ENCODE measurements at regions not wholly inside any gene's neighbourhood (a gene's known extent, or its start where the extent isn't known, plus 50 kb on each side); places are given as distances from the start of the nearest gene placed in this dataset.
"Not testable (repeated sequence)": the region's sequence is repeated elsewhere in the genome, so short reads cannot be mapped to it uniquely, and the experiment has no call there.

- no peaks in the 10 kb centered on the region for H3K36me3 Mint-ChIP-seq
- H3K27ac Mint-ChIP-seq = peak overlapping the region; percentile 54
- DNase-seq = no peak
- H3K4me3 Mint-ChIP-seq = peak overlapping the region; percentile 73
- H3K9me3 Mint-ChIP-seq = no peaks in the 10 kb centered on the region
- no peaks in the 10 kb centered on the region for H3K27me3 Mint-ChIP-seq
- peaks cover 32% of the 10 kb centered on the region for H3K4me1 Mint-ChIP-seq
Observed at GRCh38 chr22:25405841-25406509, 158.5 kb upstream of the GRK3 start.

- H3K27me3 Mint-ChIP-seq = no peaks in the 10 kb centered on the region
- no peaks in the 10 kb centered on the region for H3K36me3 Mint-ChIP-seq
- H3K4me3 Mint-ChIP-seq = peak overlapping the region; percentile 73
- no peak for DNase-seq
- no peak overlapping the region for H3K27ac Mint-ChIP-seq
- peaks cover 29% of the 10 kb centered on the region for H3K4me1 Mint-ChIP-seq
- H3K9me3 Mint-ChIP-seq = no peaks in the 10 kb centered on the region
Observed at GRCh38 chr22:25406510-25407210, 157.8 kb upstream of the GRK3 start.

- H3K9me3 Mint-ChIP-seq = no peaks in the 10 kb centered on the region
- H3K4me1 Mint-ChIP-seq = peaks cover 24% of the 10 kb centered on the region
- peak overlapping the region; percentile 10 for H3K4me3 Mint-ChIP-seq
- no peaks in the 10 kb centered on the region for H3K36me3 Mint-ChIP-seq
- H3K27me3 Mint-ChIP-seq = no peaks in the 10 kb centered on the region
- no peak overlapping the region for H3K27ac Mint-ChIP-seq
- DNase-seq = no peak
Observed at GRCh38 chr22:25407226-25407858, 157.1 kb upstream of the GRK3 start.

- H3K4me3 Mint-ChIP-seq = no peak overlapping the region
- peaks cover 20% of the 10 kb centered on the region for H3K4me1 Mint-ChIP-seq
- H3K36me3 Mint-ChIP-seq = no peaks in the 10 kb centered on the region
- H3K9me3 Mint-ChIP-seq = no peaks in the 10 kb centered on the region
- no peak overlapping the region for H3K27ac Mint-ChIP-seq
- peaks cover 5% of the 10 kb centered on the region for H3K27me3 Mint-ChIP-seq
- no peak for DNase-seq
Observed at GRCh38 chr22:25407859-25408229, 156.6 kb upstream of the GRK3 start.

- Mint-ChIP-seq H3K27ac (no peak overlapping the region), H3K27me3 (peaks cover 12% of the 10 kb centered on the region), H3K36me3 (no peaks in the 10 kb centered on the region), H3K9me3 (peaks cover 4% of the 10 kb centered on the region), H3K4me1 (peaks cover 9% of the 10 kb centered on the region), H3K4me3 (no peak overlapping the region)
- DNase-seq = no peak
Observed at GRCh38 chr22:25409240-25409639, 155.2 kb upstream of the GRK3 start.

- Mint-ChIP-seq H3K4me3 (no peak overlapping the region), H3K36me3 (no peaks in the 10 kb centered on the region), H3K27ac (no peak overlapping the region), H3K27me3 (peaks cover 13% of the 10 kb centered on the region), H3K9me3 (peaks cover 4% of the 10 kb centered on the region), H3K4me1 (peaks cover 9% of the 10 kb centered on the region)
- no peak for DNase-seq
Observed at GRCh38 chr22:25410849-25411248, 153.6 kb upstream of the GRK3 start.

GRCh38 chr22:25413620-25414019 lies 150.9 kb upstream of the GRK3 start:
- no peak for DNase-seq
- H3K27ac Mint-ChIP-seq = no peak overlapping the region

GRCh38 chr22:25415731-25416130 lies 148.7 kb upstream of the GRK3 start:
- peaks cover 53% of the 10 kb centered on the region for H3K27me3 Mint-ChIP-seq
- H3K36me3 Mint-ChIP-seq, H3K9me3 Mint-ChIP-seq, DNase-seq, H3K4me3 Mint-ChIP-seq, H3K27ac Mint-ChIP-seq: not testable (repeated sequence)
- peaks cover 20% of the 10 kb centered on the region for H3K4me1 Mint-ChIP-seq

More at GRCh38 chr22:25413620-25414019, 150.9 kb upstream of the GRK3 start:
- H3K36me3 Mint-ChIP-seq = no peaks in the 10 kb centered on the region
- no peak overlapping the region for H3K4me3 Mint-ChIP-seq
- peaks cover 4% of the 10 kb centered on the region for H3K4me1 Mint-ChIP-seq
- peaks cover 33% of the 10 kb centered on the region for H3K27me3 Mint-ChIP-seq
- peaks cover 4% of the 10 kb centered on the region for H3K9me3 Mint-ChIP-seq

- peaks cover 23% of the 10 kb centered on the region for H3K4me1 Mint-ChIP-seq
- not testable (repeated sequence) for H3K36me3 Mint-ChIP-seq, H3K27ac Mint-ChIP-seq
Observed at GRCh38 chr22:25417826-25418225, 146.6 kb upstream of the GRK3 start.

GRCh38 chr22:25419247-25420113 lies 145.0 kb upstream of the GRK3 start:
- peak overlapping the region; percentile 54 for H3K4me3 Mint-ChIP-seq
- H3K9me3 Mint-ChIP-seq = no peaks in the 10 kb centered on the region
- no peak overlapping the region for H3K27ac Mint-ChIP-seq
- no peaks in the 10 kb centered on the region for H3K36me3 Mint-ChIP-seq
- peaks cover 71% of the 10 kb centered on the region for H3K27me3 Mint-ChIP-seq
- DNase-seq = no peak
- peaks cover 23% of the 10 kb centered on the region for H3K4me1 Mint-ChIP-seq

More at GRCh38 chr22:25417826-25418225, 146.6 kb upstream of the GRK3 start:
- H3K9me3 Mint-ChIP-seq, DNase-seq, H3K4me3 Mint-ChIP-seq: not testable (repeated sequence)
- peaks cover 63% of the 10 kb centered on the region for H3K27me3 Mint-ChIP-seq

GRCh38 chr22:25420114-25420441 lies 144.4 kb upstream of the GRK3 start:
- H3K4me3 Mint-ChIP-seq = peak overlapping the region; percentile 54
- H3K9me3 Mint-ChIP-seq, H3K27ac Mint-ChIP-seq: not testable (repeated sequence)

GRCh38 chr22:25420471-25420924 lies 144.0 kb upstream of the GRK3 start:
- no peaks in the 10 kb centered on the region for H3K9me3 Mint-ChIP-seq
- DNase-seq = no peak
- peak overlapping the region; percentile 49 for H3K4me3 Mint-ChIP-seq
- peaks cover 23% of the 10 kb centered on the region for H3K4me1 Mint-ChIP-seq
- H3K36me3 Mint-ChIP-seq = no peaks in the 10 kb centered on the region
- H3K27ac Mint-ChIP-seq = no peak overlapping the region
- peaks cover 78% of the 10 kb centered on the region for H3K27me3 Mint-ChIP-seq

More at GRCh38 chr22:25420114-25420441, 144.4 kb upstream of the GRK3 start:
- DNase-seq, H3K36me3 Mint-ChIP-seq: not testable (repeated sequence)
- Mint-ChIP-seq H3K4me1 (peaks cover 23% of the 10 kb centered on the region), H3K27me3 (peaks cover 76% of the 10 kb centered on the region)

- Mint-ChIP-seq H3K36me3 (no peaks in the 10 kb centered on the region), H3K4me1 (peaks cover 23% of the 10 kb centered on the region), H3K27ac (no peak overlapping the region), H3K4me3 (peak overlapping the region; percentile 75), H3K27me3 (peaks cover 78% of the 10 kb centered on the region), H3K9me3 (no peaks in the 10 kb centered on the region)
- DNase-seq = no peak
Observed at GRCh38 chr22:25420925-25421904, 143.3 kb upstream of the GRK3 start.
